K562 (cell line): ENCODE measurements at regions not wholly inside any gene's neighbourhood (a gene's known extent, or its start where the extent isn't known, plus 50 kb on each side); places are given as distances from the start of the nearest gene placed in this dataset.

Experiments used
- ATAC-seq: fragments of 200-7000 bp; cut with Tn5 transposase; 3 replicates; pipeline ENCODE4 v1.9.1; 2020; ENCODE audit warnings: moderate library complexity
- BruUV-seq: library from RNA; stranded (reverse); fragments of 400-500 nt; replicated peaks from 2 replicates; lab custom pipeline; 2021; lab: Mats Ljungman, UMichigan
- CTCF ChIA-PET: fragments of 300-600 bp; formaldehyde crosslinking; extraction: SDS; loops from one replicate; lab custom pipeline; 2021; ENCODE audit warnings: low intra/inter-chr PET ratio; lab: Yijun Ruan, JAX
- POLR2A ChIA-PET: fragments of 300-600, 350-650 bp; sonication (Branson Sonifier 250); formaldehyde crosslinking; extraction: SDS; loops from one replicate; lab custom pipeline; 2021; ENCODE audit warnings: antibody characterized with exemption, inconsistent platforms; lab: Yijun Ruan, JAX
- DNase-seq, 4 experiments: peaks; one replicate each; pipeline versions ENCODE4 v3.0.0 to v3.0.0-alpha.2; 2011 to 2018; ENCODE audit warnings: low spot score in 3 of 4, mixed read lengths in 3 of 4; ENCODE audit errors: extremely low read depth in 1 of 4
- FAIRE-seq: peaks from 2 replicates; lab custom pipeline; 2011; peaks lifted over from hg19 to GRCh38; lab: Jason Lieb, UNC
- H2AFZ ChIP-seq: 2 replicates; pipeline ENCODE4 v1.6.0; 2011; ENCODE audit warnings: low read depth, low read length, control low read depth, inconsistent platforms
- H3K27ac ChIP-seq: fragments of 200-600 bp; 3 replicates; pipeline ENCODE4 v1.8.0; 2011; ENCODE audit warnings: low read depth, mild to moderate bottlenecking, control low read depth, inconsistent platforms, low read length, moderate library complexity, mixed read lengths; ENCODE audit errors: extremely low read depth
- H3K27me3 ChIP-seq, 2 experiments: fragments of 300-600 bp in 1 of 2; 2 replicates in 1 of 2; 3 replicates in 1 of 2; pipeline versions ENCODE4 v1.6.0 to v1.8.0; 2011; ENCODE audit warnings: inconsistent platforms in 2 of 2, low read length in 2 of 2, mild to moderate bottlenecking in 1 of 2, mixed read lengths in 1 of 2, moderate library complexity in 1 of 2; ENCODE audit not compliant: control insufficient read depth in 2 of 2, insufficient read depth in 2 of 2
- H3K36me3 ChIP-seq: fragments of 300-600 bp; 3 replicates; pipeline ENCODE4 v1.8.0; 2011; ENCODE audit warnings: mild to moderate bottlenecking, low read length, inconsistent platforms; ENCODE audit not compliant: control insufficient read depth, insufficient read depth
- H3K4me1 ChIP-seq, 2 experiments: fragments of 200-600 bp in 1 of 2; replicated peaks in 1 of 2; 2 replicates in 1 of 2; 3 replicates in 1 of 2; pipeline versions ENCODE4 v1.5.1 to v1.8.0; 2011; ENCODE audit warnings: inconsistent platforms in 2 of 2, low read length in 2 of 2, mild to moderate bottlenecking in 1 of 2, mixed read lengths in 1 of 2, moderate library complexity in 1 of 2; ENCODE audit not compliant: control insufficient read depth in 2 of 2, insufficient read depth in 2 of 2
- H3K4me2 ChIP-seq: 2 replicates; pipeline ENCODE4 v1.6.1; 2011; ENCODE audit warnings: low read length, control low read depth, inconsistent platforms, mixed read lengths; ENCODE audit not compliant: insufficient read depth
- H3K4me3 ChIP-seq: fragments of 200-600 bp; sonication (generic), shearing (Covaris generic); 2 replicates; pipeline ENCODE4 v1.5.1; 2016; ENCODE audit warnings: control low read depth, inconsistent platforms
- H3K79me2 ChIP-seq: fragments of 200-600 bp; 3 replicates; pipeline ENCODE4 v1.8.0; 2011; ENCODE audit warnings: low read length, inconsistent platforms; ENCODE audit not compliant: control insufficient read depth, insufficient read depth
- H3K9ac ChIP-seq, 2 experiments: 2 replicates each; pipeline versions ENCODE4 v1.6.0 to v1.6.1; 2011; ENCODE audit warnings: low read depth in 2 of 2, low read length in 2 of 2, control low read depth in 1 of 2, inconsistent platforms in 1 of 2, mild to moderate bottlenecking in 1 of 2, mixed read lengths in 1 of 2; ENCODE audit not compliant: insufficient read depth in 1 of 2
- H3K9me1 ChIP-seq: one replicate; pipeline ENCODE4 v1.6.0; 2011; ENCODE audit warnings: inconsistent platforms, mild to moderate bottlenecking, low read length, moderate library complexity; ENCODE audit not compliant: control insufficient read depth, insufficient read depth
- H3K9me3 ChIP-seq: replicated peaks from 2 replicates; pipeline ENCODE4 v1.5.1; 2011; ENCODE audit warnings: low read depth, low read length, inconsistent platforms; ENCODE audit not compliant: control insufficient read depth, insufficient read depth
- H4K20me1 ChIP-seq: replicated peaks from 2 replicates; pipeline ENCODE4 v1.6.1; 2011; ENCODE audit warnings: low read length, inconsistent platforms, mixed read lengths; ENCODE audit not compliant: control insufficient read depth, insufficient read depth
- CREB3L1 ChIP-seq: fragments of 450-650 bp; IDR thresholded peaks from 2 replicates; pipeline ENCODE4 v1.6.1; 2014; ENCODE audit warnings: low read depth, mild to moderate bottlenecking, moderate library complexity, borderline replicate concordance
- EZH2 ChIP-seq: IDR thresholded peaks from 2 replicates; pipeline ENCODE4 v1.6.1; 2012; ENCODE audit warnings: low read depth, mild to moderate bottlenecking, inconsistent platforms, low read length, borderline replicate concordance
- GATAD2A ChIP-seq: fragments of 450-650 bp; IDR thresholded peaks from 2 replicates; pipeline ENCODE4 v1.6.1; 2017
- KDM2B ChIP-seq: fragments of 250-450 bp; sonication (Bioruptor Pico); IDR thresholded peaks from 2 replicates; pipeline ENCODE4 v1.8.0; 2021; ENCODE audit warnings: mild to moderate bottlenecking, moderate library complexity
- KLF6 ChIP-seq: fragments of 250-450 bp; sonication (Bioruptor Pico); IDR thresholded peaks from 2 replicates; pipeline ENCODE4 v1.4.0; 2020; ENCODE audit warnings: mild to moderate bottlenecking, moderate library complexity, borderline replicate concordance
- TEAD1 ChIP-seq, 2 experiments: fragments of 450-650 bp in 1 of 2; sonication (generic) in 1 of 2; formaldehyde crosslinking; IDR thresholded peaks; 2 replicates each; pipeline versions ENCODE4 v1.4.0 to v1.8.0; 2020 to 2022; ENCODE audit warnings: mild to moderate bottlenecking in 2 of 2, missing genetic modification reagents in 1 of 2
- TEAD4 ChIP-seq, 2 experiments: sonication (generic) in 1 of 2; formaldehyde crosslinking in 1 of 2; IDR thresholded peaks; 2 replicates each; pipeline versions ENCODE4 v1.6.1 to v1.8.0; 2012 to 2022; ENCODE audit warnings: borderline replicate concordance in 1 of 2, inconsistent platforms in 1 of 2, low read length in 1 of 2, mild to moderate bottlenecking in 1 of 2, missing genetic modification reagents in 1 of 2
- ZNF584 ChIP-seq: fragments of 200-800 bp; sonication (Bioruptor generic); IDR thresholded peaks from 2 replicates; pipeline ENCODE4 v1.6.1; 2016; ENCODE audit warnings: low read depth, mild to moderate bottlenecking, missing genetic modification characterization, missing compliant biosample characterization
- WGBS: fragments of 100-300 bp; shearing (Covaris generic); methylation state at CpG from one replicate; pipeline ENCODE4 v1.1.6; 2016; ENCODE audit warnings: low coverage, mixed read lengths; ENCODE audit not compliant: insufficient coverage; ENCODE audit errors: missing lambda C conversion rate; 5-methylcytosine and 5-hydroxymethylcytosine counted together
- in situ Hi-C: fragments of 300-500 bp; cut with MboI; formaldehyde crosslinking; loops from 4 replicates; pipeline ENCODE4 v1.15.0; 2018; ENCODE audit warnings: inconsistent platforms, mixed read lengths
- intact Hi-C: fragments of 100-400 bp; cut with micrococcal nuclease; formaldehyde crosslinking; loops from 2 replicates; pipeline ENCODE4 v1.14.2; 2022
- TF ChIP-seq, protein P1 (sequence below): sonication (generic); formaldehyde crosslinking; IDR thresholded peaks from 2 replicates; pipeline ENCODE4 v1.8.1; 2023; ENCODE audit warnings: mild to moderate bottlenecking, missing genetic modification reagents

DNA sequence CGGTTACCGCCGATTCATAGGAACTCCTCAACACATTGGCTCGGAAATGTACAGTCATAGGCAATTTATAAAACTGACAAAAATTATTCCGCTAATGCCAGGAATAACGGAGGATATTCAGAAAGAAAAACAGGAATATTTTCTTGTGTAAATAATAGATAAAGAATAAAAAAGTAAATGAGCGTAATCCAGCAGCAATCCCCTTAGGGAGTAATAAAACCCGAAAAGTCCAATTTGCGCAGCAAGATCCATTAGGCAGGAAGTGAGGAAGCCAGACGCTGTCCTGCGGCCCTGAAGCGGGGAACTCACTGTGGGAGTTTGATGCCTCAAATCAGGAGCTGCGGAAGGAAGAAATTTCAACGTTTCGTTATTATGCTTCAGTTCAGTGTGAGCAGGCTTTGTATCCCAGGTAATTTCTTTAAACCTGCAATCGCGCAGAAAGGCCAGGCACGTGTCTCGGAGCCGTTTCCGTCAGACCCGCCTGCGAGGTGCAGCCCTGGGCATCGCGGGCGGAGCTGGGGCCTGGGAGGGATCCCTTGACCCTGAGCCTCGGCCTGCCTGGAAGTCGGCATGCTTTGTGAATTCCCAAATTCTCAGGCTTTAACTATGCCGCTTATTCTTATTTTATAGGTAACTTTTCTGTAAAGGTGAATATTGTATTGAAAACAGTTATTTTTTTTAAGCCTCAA is 180.9 kb upstream of the ALKAL2 start:
- Histone ChIP-seq H3K27me3 (peaks cover 13 to 43% of the 10 kb centered on the region in 2 experiments; a peak in 4 of 5 replicates), H3K4me1 (no peaks in the 10 kb centered on the region), H3K9me1 (no peaks in the 10 kb centered on the region), H3K9ac (no peak overlapping the region), H3K27ac (no peak overlapping the region), H3K36me3 (no peaks in the 10 kb centered on the region), H2AFZ (no peak overlapping the region), H3K79me2 (no peaks in the 10 kb centered on the region), H3K4me2 (no peak overlapping the region), H4K20me1 (no peaks in the 10 kb centered on the region), H3K9me3 (no peaks in the 10 kb centered on the region), H3K4me3 (no peak overlapping the region)
- ChIA-PET CTCF (no interaction called here), POLR2A (no interaction called here)
- ATAC-seq (no peak), DNase-seq (no peak), FAIRE-seq (no peak)
- in situ Hi-C loops, result no loop called here
- TF ChIP-seq EZH2 (peak; percentile 62; the same call in 1 of the 2 replicates), KDM2B (CRISPR knock-in tag) (no peak)
- intact Hi-C loops, result no loop called here
- 8% methylated on average over 26 of the region's 29 CpGs for WGBS
- BruUV-seq, result no TSS peak

GRCh38 chr2:467892-468647 is 180.2 kb upstream of the ALKAL2 start:
- Histone ChIP-seq H3K27me3 (peaks cover 16 to 43% of the 10 kb centered on the region in 2 experiments; a peak in 4 of 5 replicates), H3K4me3 (no peak overlapping the region)
- no peak for FAIRE-seq
- TF ChIP-seq TEAD1 (CRISPR knock-in tag; IDR thresholded peaks at IDR 0.05) (no peak), KLF6 (CRISPR knock-in tag) (no peak), CREB3L1 (no peak), GATAD2A (no peak), TEAD4 (IDR thresholded peaks at IDR 0.05; ENCODE audit: low read length) (no peak), TEAD4 (CRISPR knock-in tag; IDR thresholded peaks at IDR 0.05; ENCODE audit: borderline replicate concordance) (no peak), ZNF584 (CRISPR knock-in tag) (no peak)
- TF ChIP-seq, protein P1, sequence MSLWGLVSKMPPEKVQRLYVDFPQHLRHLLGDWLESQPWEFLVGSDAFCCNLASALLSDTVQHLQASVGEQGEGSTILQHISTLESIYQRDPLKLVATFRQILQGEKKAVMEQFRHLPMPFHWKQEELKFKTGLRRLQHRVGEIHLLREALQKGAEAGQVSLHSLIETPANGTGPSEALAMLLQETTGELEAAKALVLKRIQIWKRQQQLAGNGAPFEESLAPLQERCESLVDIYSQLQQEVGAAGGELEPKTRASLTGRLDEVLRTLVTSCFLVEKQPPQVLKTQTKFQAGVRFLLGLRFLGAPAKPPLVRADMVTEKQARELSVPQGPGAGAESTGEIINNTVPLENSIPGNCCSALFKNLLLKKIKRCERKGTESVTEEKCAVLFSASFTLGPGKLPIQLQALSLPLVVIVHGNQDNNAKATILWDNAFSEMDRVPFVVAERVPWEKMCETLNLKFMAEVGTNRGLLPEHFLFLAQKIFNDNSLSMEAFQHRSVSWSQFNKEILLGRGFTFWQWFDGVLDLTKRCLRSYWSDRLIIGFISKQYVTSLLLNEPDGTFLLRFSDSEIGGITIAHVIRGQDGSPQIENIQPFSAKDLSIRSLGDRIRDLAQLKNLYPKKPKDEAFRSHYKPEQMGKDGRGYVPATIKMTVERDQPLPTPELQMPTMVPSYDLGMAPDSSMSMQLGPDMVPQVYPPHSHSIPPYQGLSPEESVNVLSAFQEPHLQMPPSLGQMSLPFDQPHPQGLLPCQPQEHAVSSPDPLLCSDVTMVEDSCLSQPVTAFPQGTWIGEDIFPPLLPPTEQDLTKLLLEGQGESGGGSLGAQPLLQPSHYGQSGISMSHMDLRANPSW (CRISPR knock-in tag), result no peak

More at GRCh38 chr2:467892-468647, 180.2 kb upstream of the ALKAL2 start:
- no peaks in the 10 kb centered on the region for H3K79me2 ChIP-seq
- no peak overlapping the region for H3K9ac ChIP-seq
- no peak overlapping the region for H3K4me2 ChIP-seq
- no peaks in the 10 kb centered on the region for H4K20me1 ChIP-seq
- DNase-seq, result no peak
- CTCF ChIA-PET, result no interaction called here
- H3K36me3 ChIP-seq, result no peaks in the 10 kb centered on the region
- in situ Hi-C loops (no loop called here), intact Hi-C loops (no loop called here)
- WGBS, result 5% methylated on average over 25 of the region's 69 CpGs
- no peaks in the 10 kb centered on the region for H3K9me3 ChIP-seq
- no peak overlapping the region for H3K27ac ChIP-seq
- POLR2A ChIA-PET, result no interaction called here
- ATAC-seq, result no peak
- no peak overlapping the region for H2AFZ ChIP-seq
- BruUV-seq, result no TSS peak
- no peaks in the 10 kb centered on the region for H3K4me1 ChIP-seq
- no peaks in the 10 kb centered on the region for H3K9me1 ChIP-seq
